RPMI7951 (cell line): ENCODE measurements at regions not wholly inside any gene's neighbourhood (a gene's known extent, or its start where the extent isn't known, plus 50 kb on each side); places are given as distances from the start of the nearest gene placed in this dataset.
A peak's percentile ranks its signal among the peaks of the same experiment; 100 is the strongest.

Experiments used
- DNase-seq: peaks from one replicate; pipeline ENCODE4 v3.0.0-alpha.2; 2012; ENCODE audit warnings: low read depth

- no peak for DNase-seq
Measured at GRCh38 chr4:4693755-4694295, 152.0 kb upstream of the STX18 start.

GRCh38 chr4:4693258-4693657 lies 151.4 kb upstream of the STX18 start:
- DNase-seq = peak; percentile 61

GRCh38 chr4:4690854-4691253 lies 149.0 kb upstream of the STX18 start:
- DNase-seq = no peak

DNA sequence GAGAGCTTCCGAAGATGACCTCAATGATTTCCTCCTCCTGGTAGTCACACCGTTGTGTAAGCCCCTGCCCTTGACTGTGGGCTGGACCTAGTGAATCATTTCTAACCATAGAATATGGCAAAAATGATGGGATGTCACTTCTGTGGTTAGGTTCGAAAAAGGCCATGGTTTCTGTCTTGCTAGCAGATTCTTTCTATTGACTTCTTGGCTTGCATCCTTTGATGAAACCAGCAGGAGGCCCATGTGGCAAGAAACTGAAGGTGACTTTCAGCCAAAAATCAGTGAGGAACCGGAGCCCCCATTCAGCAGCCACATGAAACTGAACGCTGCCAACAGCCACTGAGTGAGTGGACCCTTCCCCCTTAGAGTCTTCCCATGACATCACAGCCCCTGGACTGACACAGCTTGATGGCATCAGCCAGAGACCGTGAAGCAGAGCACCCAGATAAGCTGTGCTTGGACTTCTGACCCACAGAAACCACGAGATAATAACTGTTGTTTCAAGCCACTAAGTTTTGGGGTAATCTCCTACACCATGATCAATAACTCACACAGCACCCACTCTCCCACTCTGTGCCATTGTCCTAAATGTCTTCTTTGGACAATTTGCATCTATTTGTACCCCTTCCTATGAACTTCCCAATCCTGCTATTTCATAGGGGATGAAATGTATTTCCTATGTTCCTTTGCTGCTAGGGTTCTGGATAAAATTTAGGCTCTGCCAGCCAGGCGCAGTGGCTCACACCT lies 148.0 kb upstream of the STX18 start:
- DNase-seq = no peak

- no peak for DNase-seq
Measured at GRCh38 chr4:4687935-4688727, 146.3 kb upstream of the STX18 start.

DNA sequence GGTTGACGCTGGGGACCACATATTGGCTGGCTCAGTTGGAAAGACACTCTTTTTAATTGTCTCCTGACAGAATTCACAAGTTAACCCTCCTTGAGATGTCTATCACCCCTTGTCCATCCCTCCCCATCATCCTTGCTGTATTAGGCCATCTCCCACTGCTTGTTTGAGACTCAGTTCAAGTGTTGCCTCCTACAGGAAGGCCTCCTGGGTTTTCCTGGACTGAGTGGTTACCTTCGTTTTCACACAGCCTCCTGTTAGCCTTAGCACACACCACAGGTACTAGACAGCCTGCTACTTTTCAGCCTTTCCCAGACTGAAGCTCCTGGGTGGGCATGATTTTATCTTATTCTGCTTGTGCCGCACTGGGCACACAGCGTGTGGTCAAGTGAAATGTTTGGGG lies 145.3 kb upstream of the STX18 start:
- DNase-seq = no peak

DNA sequence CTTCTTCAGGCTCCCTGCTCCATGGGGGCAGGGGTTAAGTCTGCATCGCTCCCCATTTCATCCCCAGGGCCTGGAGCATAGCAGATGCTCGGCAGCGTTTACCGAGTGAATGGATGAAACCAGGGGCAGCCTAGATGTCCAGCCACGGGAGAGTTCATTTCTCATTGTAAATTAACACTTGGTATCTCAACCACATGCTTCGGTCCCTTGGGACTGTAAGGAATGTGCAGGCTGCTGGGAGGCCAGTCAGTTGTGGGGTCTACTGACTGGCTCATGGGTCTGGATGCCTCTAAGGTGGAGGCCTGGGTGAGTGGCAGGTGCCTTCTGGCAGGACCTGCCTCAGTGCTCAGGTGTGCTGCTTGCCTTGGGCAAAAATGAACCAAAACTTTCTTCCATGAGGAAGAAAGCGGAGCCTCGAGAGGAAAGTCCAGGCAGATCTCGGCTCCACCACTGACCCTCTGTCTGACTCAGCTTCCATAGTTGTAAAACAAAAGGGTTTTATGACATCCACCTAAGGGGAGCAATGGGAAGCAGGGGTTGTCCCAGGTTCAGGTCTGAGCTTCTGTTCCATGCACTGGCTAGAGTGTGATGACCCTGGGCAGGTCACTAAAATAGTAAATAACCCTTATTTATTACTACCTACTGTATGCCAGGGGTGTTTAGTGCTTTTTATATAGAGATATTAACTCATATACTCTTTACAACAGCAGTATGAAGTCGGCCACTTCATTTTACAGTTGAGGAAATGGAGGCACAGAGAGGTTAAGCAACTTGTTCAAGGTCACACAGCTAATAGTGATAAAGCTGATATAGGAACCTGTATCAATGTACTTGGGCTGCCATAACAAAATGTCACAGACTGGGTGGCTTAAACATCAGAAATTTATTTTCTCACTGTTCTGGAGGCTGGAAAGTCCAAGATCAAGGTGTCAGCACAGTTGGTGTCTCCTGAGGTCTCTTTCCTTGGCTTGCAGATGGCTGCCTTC lies 144.3 kb upstream of the STX18 start:
- no peak for DNase-seq

- DNase-seq = no peak
Measured at GRCh38 chr4:4681653-4682052, 139.8 kb upstream of the STX18 start.

- no peak for DNase-seq
Measured at GRCh38 chr4:4680758-4681157, 138.9 kb upstream of the STX18 start.

DNA sequence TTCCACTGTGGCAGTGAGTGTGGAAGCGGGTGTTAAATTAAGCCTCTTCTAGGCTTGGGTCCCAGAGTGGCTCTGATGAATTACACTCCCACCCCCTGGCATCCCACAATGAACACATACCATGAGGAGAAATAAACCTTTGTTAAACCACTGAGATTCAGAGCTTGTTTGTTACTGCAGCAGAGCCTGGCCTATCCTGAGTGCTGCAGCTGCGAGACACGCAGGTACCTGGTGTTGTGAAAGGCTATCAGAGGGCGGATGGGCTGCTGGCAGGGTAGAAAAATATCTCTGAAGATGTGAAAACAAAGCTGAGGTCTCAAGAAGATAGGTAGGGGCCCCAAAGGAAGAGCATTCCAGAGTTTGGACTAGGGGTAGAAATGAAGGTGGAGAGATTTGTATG lies 138.4 kb upstream of the STX18 start:
- no peak for DNase-seq

DNA sequence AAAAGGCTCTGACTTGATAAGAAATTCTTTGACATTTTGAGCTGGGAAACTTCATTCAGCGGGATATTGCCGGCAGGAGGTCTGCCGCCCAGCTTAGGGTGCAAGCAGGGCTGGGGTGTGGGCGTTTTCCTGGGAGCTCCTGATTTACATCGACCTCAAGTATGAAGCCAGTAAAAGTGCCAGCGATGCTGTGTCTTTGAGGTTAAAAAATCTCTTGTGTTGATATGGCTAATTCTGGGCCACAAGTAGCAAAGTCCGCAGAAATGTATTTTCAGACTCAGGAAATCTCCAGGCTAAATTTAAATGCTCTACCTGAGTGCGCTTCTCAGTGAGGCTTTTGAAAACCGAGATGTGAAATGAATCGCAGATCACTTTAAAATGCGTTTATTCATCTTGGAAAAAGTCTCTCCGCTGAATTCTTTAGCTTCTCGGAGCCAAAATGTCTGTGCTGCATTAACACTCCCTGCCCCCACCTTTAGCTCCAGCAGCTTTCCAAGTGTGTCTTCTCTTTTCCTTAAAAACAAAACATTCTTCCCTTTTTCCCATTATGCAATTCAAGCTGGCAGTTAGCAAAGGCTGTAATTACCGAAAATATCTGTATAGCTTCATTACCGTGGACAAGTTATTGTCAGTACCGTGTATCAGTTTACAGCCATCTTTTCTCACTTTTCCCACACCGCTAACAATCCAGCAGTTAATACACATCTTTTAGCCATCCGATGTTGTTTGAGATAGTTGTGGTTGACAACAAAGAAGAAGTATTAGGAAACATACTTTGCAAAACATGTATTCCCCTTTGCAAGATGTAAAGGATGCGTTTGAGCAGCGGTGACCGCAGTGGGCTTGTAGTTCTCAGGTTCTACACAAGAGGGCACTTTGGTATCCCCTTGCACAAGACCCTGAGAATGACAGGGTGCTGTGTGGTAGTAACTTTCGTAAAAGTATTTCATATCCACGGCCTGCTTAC lies 136.0 kb upstream of the STX18 start:
- peak; percentile 36 for DNase-seq

DNA sequence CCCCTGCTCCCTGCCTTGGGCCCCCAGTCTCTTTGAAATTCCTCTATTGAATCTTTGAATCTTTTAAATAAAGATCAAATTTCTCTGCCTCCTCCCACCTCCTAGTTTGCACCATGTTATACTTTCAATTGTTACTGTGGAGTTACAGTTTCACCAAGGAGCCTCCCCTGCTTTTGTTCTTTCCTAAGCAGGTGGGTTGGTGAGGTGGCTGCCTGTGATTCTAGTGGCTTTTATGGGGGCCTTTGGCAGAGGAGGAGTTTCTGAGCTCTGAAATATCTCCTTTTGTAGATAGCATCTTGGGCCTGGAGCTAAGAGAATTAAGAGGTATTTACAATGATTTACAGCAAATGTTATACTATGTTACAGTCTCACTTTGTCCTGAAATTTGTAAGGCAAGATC lies 133.8 kb upstream of the STX18 start:
- DNase-seq = no peak

GRCh38 chr4:4675051-4675581 lies 133.3 kb upstream of the STX18 start:
- DNase-seq = no peak

DNA sequence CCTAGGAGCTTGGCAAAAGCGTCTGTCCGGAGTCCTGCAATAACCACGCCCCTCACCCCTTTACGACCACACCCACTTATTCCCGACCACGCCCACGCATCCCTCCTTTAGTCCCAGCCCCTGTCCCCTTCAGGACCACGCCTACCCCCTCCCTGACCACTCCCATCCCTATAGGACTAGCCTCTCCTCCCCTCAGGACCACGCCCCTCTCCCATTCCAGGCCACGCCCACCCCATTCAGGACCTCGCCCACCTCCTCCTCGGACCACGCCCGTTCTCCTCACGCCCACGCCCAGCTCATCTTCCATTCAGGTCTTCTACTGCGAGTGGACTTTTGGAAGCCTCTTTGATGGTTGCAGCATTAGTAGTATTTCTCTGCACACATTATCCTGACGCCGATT lies 131.2 kb upstream of the STX18 start:
- DNase-seq = peak; percentile 78

GRCh38 chr4:4672402-4672801 lies 130.6 kb upstream of the STX18 start:
- DNase-seq = no peak

DNA sequence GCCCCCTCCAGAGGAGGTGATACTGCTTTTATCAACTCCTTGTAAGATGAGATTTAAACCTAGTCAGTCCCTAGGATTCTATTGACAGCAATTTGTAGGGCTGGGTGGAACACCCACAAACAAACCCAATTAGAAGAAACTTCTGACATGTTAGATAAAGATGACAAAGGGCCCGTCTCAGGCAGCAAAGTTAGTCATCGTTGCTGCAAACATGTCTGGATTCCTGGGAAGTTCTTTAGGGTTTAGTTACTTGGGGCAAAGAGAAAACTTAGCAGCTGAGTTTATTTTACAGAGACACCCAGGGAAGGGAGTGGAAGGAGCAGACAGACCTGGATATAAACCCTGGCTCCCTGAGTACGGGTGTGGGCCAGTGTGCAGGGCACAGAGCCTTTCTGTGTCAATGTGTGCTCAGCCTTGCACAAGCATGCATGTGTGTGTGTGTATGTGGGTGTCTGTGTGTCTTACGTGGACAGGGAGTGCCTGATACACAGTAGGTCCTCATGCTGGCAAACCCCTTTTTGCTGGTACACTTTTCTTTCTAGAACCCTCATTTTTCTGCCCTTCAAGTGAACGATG lies 130.0 kb upstream of the STX18 start:
- no peak for DNase-seq

GRCh38 chr4:4670869-4671268 lies 129.0 kb upstream of the STX18 start:
- DNase-seq = peak; percentile 64

DNA sequence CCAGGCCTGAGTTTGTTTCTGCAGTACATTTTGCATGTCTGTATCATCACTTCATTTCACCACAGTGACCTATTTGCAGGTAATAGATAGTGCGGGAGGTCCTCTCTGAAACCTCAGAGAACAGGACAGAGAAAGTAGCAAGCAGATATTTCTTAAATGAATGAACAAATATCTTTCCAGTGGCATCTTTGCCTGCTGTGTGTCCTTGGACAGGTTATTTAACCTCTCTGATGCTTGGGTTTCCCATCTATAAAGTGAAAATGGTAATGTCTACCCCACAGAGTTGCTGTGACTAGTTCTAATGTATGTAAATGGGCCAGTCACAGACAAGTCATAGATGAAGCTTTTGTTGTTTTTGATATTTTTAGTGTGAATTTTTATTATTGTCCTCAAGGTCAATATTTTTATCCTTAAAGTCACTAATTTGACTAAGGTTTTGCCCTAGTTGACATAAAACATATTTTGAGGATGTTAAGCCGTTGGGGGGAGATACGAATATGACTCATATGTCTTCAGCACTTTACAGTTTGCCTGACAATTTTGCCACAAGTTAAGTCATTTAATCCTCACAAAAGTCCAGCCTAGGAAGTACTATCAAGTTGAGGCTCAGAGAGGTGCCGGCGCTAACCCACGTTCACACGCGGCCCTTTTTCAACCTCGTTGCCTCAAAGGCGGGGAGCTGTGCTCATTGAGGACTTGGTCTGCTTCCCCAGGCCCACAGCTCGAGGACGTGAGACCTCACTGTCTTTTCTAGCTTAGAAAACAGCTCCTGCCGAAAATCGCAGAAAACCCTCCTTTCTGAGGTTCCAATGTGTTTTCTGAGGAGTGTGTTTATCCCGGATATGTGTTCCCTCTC lies 126.7 kb upstream of the STX18 start:
- DNase-seq = no peak

- DNase-seq = no peak
Measured at GRCh38 chr4:4667622-4668081, 125.8 kb upstream of the STX18 start.
